GM19035 (cell line): ENCODE measurements at regions not wholly inside any gene's neighbourhood (a gene's known extent, or its start where the extent isn't known, plus 50 kb on each side); places are given as distances from the start of the nearest gene placed in this dataset.

Experiments
- ATAC-seq: cut with Tn5 transposase; IDR thresholded peaks from one replicate; pipeline ENCODE4 v1.9.1; 2021; ENCODE audit not compliant: unreplicated experiment

DNA sequence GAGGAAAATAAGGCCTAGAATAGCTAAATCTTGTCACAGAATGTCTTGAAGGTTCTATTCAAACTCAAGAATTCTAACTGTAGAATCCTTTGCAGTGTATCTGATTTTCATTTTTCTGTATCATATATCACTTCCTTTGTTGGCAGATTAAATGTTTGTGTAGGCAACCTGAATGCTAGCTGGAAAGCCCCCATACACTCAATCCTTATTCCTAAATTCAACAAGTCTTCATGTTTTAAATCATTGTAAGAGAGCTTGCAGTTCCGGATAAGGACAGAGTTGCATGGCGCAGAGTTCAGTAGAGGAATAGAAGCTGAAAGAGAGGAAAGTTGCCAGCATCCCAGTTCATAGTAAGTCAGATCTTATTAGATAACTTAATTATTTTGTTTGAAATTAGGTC is 242.0 kb upstream of the SEMA6D start:
- ATAC-seq = no peak

DNA sequence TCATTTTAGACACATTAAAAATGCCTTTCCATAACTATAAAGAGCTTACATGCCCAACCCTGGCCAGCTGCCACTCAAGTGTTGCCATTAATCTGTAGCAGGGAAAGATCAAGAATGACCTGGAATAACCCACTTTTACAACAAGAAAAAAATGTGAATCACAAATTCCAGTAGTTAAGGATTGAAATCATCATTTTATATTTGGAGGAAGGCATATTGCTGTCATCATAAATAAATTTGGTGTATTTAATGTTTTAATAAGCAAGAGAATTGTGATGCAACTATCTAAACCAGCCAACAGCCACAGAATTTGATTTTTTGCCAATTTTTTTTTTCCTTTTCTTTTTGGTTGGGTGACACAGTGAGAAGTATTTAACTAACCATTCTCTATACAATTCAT is 240.0 kb upstream of the SEMA6D start:
- ATAC-seq = no peak

DNA sequence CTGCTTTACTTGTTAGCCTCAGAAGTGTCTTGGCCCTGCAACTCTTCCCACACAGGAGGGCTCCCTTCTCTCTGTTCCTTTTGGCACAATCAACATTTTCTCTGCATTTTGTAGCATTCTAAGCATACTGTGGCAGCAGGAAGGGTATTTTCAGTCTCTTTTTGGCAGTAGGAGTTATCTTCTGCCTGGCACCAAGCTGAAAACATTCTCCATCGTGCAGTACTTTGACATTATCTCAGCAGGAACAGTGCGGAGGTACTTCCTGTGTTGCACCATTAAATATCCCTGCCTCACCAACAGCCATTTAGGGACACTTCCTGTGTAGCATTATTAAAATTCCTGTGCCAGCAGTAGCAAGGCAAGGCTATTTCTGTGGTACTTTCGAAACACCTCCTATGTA is 233.2 kb upstream of the SEMA6D start:
- no peak for ATAC-seq

DNA sequence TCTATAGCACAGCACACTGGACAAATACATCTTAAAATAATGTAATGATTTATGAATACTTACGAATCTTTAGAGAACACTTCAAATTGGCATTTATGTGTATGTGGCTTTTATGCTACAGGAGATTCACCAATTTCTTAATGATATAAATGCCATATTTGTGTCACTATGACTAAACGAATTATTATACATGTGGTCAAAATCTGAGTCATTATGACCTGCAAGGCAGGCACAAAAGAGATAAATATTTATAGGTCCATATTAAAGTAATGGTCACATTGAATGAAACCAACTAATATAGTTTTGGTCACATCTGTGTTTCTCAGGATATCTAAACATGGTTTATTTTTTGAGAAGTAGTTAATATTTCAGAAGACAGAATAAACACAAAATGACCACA is 232.3 kb upstream of the SEMA6D start:
- ATAC-seq = no peak

DNA sequence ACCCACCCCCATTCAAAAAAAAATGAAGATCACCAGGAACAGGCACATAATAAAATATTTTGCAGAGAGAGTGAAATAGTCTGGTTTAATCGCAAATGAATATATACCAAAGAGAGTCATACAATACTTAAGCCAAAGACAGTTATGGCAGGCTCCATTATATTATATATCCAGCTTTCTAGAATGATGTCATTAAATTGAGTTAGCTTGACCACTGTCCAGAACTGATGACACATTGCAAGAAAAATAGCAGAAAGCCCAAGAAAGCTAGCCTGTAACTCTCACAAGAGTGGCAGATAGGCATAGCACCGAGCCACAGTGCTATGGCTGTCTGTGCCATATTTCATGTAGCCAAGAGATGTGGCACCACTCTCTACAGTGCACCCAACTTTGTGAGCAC is 231.9 kb upstream of the SEMA6D start:
- no peak for ATAC-seq

DNA sequence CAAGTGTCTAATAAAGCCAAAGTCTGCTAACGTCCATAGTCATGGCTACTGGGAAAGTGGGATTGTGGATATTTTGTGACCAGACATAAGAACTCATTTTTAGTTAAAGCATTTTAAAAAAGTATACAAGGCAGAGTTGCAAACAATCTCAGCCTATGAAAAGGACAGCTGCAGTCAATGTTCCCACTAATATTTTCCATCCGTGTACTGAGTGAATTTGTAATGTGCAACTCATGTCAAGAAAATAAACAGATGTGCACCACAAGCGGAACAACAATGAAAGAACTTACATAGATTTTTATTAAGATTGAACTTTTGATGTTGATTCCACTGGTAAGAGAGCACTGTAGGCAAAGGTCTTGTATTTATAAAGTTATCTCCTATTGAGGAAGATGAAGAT is 231.3 kb upstream of the SEMA6D start:
- ATAC-seq = no peak

DNA sequence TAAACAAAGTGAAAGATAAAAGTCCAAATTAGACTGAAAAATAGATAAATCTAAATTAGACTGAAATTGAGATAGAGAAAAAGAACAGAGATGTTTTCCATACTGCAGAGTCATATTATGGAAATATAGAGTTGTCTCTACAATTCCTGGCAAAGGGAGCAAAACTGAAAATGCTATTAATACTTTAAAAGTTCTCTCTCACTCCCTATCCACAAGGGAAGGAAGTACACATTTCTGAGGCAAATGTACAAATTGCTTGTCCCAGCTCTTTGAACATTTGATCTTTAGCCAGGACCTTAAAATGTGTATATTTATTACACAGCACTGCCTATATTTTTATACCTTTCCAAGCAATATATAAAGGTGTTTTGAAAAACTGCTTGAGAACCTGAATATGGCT is 225.1 kb upstream of the SEMA6D start:
- ATAC-seq = no peak

DNA sequence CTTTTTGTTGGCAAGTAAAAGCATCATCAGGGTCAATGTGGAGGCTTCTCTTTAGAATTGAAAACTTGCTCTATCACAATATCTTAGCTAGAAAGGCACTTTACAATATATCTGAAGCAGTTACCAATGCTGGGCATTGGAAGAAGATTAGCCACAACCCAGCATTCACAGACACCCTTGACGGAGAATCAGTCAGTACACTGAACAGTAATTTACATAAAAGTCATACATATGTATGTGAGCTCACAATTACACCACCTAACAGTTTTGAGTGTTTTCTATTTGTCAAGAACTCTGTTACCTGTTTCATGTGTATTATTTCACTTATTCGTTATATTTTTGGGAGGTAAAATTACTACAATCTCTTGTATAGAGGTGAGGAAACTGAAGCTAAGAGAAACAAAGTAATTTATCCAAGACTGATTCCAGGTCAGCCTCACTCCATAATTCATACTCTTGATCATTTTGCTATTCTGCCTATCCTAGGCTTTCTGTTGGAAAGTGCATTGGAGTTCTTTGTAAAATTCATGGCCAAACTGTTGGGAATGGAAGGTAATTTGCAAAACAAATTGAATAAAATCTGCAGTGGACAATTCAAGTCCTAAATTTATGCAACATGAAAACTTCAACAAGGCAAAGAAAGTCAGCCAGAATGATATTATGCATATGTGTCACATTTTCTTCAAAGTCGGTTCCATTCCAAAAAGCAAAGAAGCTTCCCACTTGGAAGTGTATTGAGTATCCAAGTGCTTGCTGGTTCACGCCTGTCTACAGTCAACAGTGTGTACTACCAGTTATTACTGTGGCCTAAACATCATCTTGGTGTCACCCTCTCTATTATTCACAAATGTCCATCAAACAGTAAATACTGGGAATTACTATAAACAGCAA is 223.7 kb upstream of the SEMA6D start:
- no peak for ATAC-seq

DNA sequence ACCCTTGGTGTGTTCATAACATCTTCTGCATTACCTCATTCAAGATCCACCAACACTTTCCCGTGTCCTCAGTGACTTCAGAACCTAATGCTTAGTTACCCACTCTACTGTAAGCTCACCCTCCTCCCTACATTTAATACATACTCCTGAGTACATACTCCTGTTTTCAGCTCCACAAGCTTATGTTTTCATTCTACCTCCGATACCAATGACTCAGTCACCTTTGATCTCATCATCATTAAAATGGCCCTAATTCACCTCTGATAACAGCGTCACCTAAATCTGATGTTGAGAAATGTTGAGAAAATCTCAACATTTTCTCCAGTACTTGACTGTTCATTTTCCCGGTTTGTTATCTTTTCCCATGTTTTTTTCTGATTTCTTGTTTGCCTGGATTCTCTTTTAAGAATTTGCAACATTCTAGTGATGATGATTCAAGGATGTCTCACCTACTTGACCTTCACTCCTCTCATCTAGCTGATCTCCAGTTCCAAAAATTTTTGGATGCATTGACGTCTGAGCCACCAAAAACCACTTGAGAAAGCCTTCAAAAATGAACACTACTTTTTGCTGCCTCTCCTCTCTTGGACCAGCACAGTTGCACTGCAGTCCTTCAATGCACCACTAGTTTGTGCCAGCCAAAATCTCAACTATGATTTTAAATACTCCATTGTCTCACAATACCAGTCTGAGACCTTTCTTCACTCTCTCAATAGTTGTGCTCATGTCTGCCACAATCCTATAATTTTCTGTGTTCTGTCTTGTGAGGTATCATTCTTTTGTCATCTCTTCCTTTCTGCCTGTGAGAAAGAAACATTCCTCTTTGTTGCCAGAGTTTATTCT is 220.7 kb upstream of the SEMA6D start:
- ATAC-seq = no peak

DNA sequence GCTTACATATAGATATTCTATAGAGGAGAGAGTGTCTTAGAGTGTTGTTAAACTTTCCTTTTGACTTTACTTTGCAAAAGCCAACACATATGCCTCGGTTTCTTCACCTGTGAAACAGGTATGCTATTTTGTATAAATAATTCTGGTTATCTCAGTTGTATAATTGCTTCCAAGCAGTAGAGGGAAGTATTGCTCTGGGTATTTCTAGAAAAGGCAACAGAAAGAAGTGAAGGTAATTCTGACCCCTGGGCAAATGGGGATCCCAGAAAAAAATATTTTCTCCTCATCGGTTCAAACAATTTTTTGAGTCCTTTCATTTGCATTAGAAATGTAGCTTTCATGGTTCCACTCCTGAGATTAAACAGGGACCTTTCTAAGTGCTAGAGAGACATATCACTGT is 216.5 kb upstream of the SEMA6D start:
- ATAC-seq = no peak

DNA sequence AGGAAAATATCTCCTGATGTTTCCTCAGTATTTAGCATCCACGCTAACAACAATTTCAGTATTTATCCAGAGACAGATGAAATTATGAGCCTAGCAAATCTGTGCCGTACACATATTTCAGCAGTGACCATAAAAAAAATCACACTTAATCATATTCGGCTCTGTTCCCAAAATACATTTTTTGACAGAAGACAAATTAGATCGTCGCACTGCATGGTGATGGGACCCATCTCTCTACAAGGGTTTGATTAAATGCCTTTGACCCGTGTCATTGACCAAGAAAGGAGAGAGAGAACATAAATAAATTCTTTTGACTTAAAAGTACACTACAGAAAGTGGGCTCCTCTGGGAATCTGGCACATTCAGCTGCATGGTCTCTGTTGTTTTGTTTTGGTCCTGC is 215.3 kb upstream of the SEMA6D start:
- no peak for ATAC-seq

DNA sequence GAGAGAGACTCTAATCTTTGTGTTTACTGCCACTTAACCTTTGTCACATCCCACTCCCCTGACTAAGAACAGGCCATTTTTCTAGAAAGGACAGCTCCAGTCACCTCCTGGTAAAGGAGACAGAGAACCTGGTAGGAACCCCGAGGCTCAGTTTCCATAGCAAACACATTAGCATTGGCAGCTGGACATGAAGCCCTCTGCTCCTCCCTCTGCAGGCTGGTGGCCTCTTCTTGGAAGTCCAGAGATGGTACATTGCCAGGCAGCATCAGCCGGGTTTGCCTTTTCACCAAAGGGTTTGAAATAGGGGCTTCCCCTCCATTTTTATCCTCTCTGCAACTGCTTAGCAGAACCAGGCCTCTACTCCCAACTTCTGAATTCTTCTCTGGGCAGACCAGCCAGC is 213.4 kb upstream of the SEMA6D start:
- ATAC-seq = no peak

DNA sequence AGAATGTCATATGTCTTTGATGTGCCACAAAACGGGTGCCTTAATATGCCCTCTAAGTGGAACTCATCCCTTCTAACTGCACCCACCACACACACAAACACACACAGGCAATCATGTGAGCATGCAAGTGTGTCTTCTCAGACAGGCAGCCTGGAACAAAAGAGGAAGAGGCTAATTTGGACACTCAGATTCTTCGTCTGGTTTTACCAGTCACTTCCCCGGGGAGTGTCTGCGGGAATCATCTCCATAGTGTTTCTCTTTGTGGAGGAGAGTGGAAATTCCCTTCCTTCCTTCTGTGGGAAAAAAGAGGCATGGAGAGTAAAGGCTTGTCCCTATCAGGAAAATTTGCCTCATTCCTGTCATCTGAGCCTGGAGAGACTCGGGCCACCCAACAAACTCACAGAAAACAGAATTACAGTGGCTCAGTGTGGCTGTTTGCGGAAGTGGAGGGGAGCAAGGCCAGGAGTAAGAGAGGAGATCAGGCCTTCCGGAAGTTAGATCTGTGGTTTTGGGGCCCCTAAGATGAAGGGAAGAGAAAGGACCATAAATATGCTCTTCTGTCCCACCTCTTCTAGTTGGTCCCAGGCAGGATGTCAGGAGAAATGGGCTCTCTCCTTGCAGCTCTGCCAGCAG is 212.6 kb upstream of the SEMA6D start:
- ATAC-seq = no peak

DNA sequence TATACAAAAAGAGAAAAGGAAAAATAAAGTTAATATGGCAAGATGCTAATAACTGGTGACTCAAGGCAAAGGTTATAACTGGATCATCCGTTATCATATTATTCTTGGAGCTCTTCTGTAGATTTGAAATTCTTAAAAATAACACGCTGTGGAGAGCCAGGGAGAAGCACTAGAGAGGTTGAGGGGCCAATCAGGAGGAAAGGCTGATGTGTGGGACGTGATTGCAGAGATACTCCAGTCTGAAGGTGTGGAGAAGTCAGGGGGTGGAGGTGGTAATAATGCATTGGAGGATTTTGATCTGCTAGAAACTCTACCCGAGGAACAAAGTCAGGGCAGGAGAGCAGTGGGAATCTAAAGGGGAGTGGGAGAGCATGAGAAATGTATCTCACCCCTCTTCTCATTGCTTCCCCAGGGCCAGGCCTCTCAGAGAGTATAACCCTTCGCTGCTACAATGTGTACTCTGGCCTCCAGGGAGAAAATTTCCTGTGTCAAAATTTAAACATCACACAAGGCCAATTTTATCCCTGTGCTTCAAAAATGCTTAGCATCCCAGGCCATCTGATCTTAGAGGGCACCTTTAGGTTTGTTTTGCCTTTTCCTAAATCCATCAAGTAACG is 211.5 kb upstream of the SEMA6D start:
- ATAC-seq = no peak

DNA sequence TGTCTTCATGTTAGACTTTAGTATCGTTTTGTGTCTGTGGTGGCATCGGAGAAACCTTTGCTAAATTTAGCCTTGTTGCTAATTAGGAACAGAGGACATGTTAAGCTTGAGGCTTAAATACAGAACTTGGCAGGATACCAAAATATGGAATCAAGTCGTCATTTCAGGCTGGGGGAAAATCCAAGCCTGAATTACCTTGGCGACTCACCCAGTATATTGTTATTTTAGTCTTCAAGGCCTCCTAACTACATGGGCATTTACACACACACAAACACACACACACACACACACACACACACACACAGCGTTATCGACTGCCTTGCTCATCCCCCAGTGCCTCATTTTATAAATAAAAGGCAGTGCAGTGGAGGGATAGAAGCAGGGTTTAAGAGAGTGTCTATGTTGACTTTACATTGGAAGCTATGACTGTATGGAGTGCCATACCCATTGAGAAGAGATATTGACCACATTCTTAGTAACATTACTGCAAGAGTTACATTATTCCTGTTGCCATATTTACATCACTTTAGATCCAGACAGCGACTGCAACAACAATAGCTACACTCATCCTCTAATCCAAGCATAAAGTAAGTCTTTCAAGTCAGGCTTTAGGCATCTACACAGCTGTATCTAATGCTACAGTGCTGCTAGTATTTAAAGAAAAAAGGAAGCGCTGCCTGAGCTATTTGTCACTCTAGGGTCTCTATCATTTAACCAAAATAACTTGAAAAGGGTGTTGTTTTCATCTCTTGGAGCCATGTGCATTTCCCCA is 210.8 kb upstream of the SEMA6D start:
- ATAC-seq = no peak

DNA sequence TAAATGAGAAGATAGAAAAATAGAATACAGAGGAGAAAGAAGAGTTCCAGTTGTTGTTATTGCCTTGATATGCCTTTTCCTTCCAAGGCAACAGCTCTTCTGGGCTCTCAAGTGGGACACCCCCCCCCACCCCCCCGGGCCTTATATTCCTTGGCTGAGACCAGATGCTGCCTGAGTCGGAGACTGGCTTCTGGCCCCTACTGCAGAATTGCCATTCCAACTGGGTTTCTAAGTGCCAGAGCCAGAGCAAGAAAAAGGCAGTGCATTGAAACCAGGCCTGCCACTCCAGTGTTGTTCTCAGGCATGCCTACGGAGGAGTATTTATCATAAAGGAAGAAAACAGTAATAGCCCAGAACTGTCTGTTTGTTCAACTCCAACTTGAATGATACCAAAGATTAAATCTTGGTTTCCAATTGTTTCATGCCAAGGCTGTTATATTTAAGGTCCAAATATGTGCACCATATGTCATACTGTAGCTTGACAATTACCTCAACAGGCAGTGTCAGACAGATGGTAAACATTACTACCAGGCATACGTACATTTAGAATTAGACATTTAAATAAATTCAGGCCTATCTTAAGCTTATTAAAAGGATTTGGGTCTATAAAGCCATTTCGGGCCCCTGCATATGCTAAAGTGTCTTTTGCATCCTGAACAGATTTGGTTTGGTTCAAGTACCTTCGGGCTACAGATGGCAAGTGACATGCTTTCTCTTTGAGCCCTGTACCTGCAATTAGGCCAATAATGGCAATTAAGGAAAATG is 209.9 kb upstream of the SEMA6D start:
- ATAC-seq = no peak

DNA sequence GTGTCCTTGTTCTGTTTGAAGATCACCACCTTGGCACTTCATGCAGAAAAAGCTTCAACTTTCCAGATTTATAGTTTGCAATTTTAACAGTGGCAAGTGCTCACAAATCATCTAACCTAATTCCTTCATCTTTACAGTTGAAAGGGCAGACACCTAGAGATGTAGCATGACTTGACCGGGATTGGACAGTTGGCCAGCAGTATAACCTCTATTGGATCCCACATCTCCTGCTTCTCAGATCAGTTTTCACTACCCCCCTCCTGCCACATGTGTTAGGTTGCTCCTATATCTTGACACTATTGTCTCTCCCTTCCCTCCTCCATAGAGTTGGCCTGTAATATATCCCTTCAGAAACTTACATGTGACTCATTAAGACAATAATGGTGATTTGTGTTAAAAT is 206.0 kb upstream of the SEMA6D start:
- no peak for ATAC-seq

DNA sequence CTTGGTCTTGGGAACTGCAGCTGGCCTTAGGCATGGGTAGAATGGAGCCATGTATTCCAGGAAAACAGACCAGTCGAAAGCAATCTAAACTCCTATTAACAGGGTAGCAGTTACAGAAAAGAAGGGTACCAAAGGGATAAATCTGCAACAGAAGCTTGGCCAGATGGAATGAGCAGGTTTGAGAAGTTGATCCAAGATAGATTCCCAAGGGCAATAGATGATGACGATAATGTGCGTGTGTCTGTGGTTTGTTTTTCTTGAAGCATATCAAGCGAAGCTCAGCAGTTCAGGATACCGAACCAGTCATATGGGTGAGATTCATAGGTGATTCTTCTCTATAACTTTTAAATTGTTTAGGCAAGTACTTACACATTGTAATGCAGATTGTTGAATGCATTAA is 203.8 kb upstream of the SEMA6D start:
- no peak for ATAC-seq

DNA sequence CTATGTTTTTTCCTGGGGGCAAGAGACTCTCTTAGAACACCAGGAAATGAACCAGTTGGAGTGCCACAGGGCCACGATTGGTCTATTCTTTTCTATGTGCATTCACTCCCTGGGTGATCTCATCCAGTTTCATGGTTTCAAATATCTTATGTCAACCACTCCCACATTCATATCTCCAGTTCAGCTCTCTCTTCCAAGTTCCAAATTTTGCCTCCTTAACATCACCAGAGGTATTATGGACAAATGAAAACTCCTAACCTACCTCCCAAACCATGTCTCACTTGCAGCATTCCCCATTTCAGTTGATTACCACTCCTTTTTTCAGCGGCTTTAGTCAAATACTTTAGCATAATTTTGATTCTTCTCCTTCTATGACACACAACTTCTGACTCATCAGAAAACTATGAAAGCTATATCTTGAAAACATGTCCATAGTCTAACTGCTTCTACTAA is 203.1 kb upstream of the SEMA6D start:
- no peak for ATAC-seq

DNA sequence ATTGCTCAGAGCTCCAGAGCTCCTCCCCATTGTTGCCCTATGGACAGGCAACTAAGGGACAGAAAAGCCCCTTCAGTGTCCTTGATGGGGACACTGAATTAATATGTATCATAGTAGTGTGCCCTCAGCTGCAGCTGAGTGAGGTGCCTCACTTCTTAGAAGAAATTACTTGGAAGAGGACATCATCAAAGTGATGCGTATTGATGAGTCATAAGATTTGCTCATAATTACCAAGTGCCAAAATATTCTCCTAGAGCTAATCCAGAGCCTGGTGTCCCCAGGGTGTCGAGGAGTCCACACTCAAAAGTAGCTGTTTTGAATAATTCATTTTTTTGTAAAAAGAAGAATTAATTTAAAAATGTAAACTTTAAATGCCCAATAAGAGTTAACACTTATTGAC is 200.7 kb upstream of the SEMA6D start:
- ATAC-seq = no peak
